ENCODE measurements at regions not wholly inside any gene's neighbourhood (a gene's known extent, or its start where the extent isn't known, plus 50 kb on each side); places are given as distances from the start of the nearest gene placed in this dataset.

GRCh38 chr4:30456716-30457115 is 263.5 kb upstream of the PCDH7 start:
- no peak overlapping the region for H2AFZ ChIP-seq (ENCODE audit: low read depth)
- H3K4me2 ChIP-seq = no peak overlapping the region
- TF ChIP-seq CTCF (conservative IDR thresholded peaks at IDR 0.05; ENCODE audit: low read depth, low read length) = no peak
- H3K27me3 ChIP-seq (ENCODE audit: insufficient read depth, low read depth) = no peaks in the 10 kb centered on the region
- H3K36me3 ChIP-seq (ENCODE audit: insufficient read depth) = no peaks in the 10 kb centered on the region
- no peak overlapping the region for H3K4me3 ChIP-seq (IDR thresholded peaks at IDR 0.05; ENCODE audit: insufficient read depth, low read depth, low read length)
- no peak overlapping the region for H3K9ac ChIP-seq
- H3K4me1 ChIP-seq (ENCODE audit: low read depth, poor library complexity, severe bottlenecking) = peaks cover 23% of the 10 kb centered on the region
- no peak overlapping the region for H3K27ac ChIP-seq
- no peaks in the 10 kb centered on the region for H3K79me2 ChIP-seq (ENCODE audit: insufficient read depth, low read depth)
- no peaks in the 10 kb centered on the region for H4K20me1 ChIP-seq (ENCODE audit: insufficient read depth)

- Histone ChIP-seq H3K4me2 (peak overlapping the region; percentile 42; the same call in 1 of the 2 replicates), H2AFZ (ENCODE audit: low read depth) (no peak overlapping the region; the same call in 1 of the 2 replicates), H4K20me1 (ENCODE audit: insufficient read depth) (no peaks in the 10 kb centered on the region), H3K4me3 (IDR thresholded peaks at IDR 0.05; ENCODE audit: insufficient read depth, low read depth, low read length) (no peak overlapping the region), H3K27ac (peak overlapping the region; percentile 48; the same call in 1 of the 2 replicates), H3K36me3 (ENCODE audit: insufficient read depth) (no peaks in the 10 kb centered on the region), H3K79me2 (ENCODE audit: insufficient read depth, low read depth) (no peaks in the 10 kb centered on the region), H3K4me1 (ENCODE audit: low read depth, poor library complexity, severe bottlenecking) (peaks cover 32% of the 10 kb centered on the region), H3K27me3 (ENCODE audit: insufficient read depth, low read depth) (no peaks in the 10 kb centered on the region), H3K9ac (no peak overlapping the region)
- no peak for TF ChIP-seq CTCF (conservative IDR thresholded peaks at IDR 0.05; ENCODE audit: low read depth, low read length)
These were observed 259.4 kb upstream of the PCDH7 start for GRCh38 chr4:30460818-30461217.

GRCh38 chr4:30461218-30461617 is 259.0 kb upstream of the PCDH7 start:
- Histone ChIP-seq H3K27me3 (ENCODE audit: insufficient read depth, low read depth) (no peaks in the 10 kb centered on the region), H3K36me3 (ENCODE audit: insufficient read depth) (no peaks in the 10 kb centered on the region), H3K27ac (peak overlapping the region; percentile 48; the same call in 1 of the 2 replicates), H4K20me1 (ENCODE audit: insufficient read depth) (no peaks in the 10 kb centered on the region), H3K4me2 (peak overlapping the region; percentile 42; the same call in 1 of the 2 replicates), H3K4me3 (IDR thresholded peaks at IDR 0.05; ENCODE audit: insufficient read depth, low read depth, low read length) (no peak overlapping the region), H3K4me1 (ENCODE audit: low read depth, poor library complexity, severe bottlenecking) (peaks cover 32% of the 10 kb centered on the region), H2AFZ (ENCODE audit: low read depth) (no peak overlapping the region; the same call in 1 of the 2 replicates), H3K79me2 (ENCODE audit: insufficient read depth, low read depth) (no peaks in the 10 kb centered on the region), H3K9ac (no peak overlapping the region)
- TF ChIP-seq CTCF (conservative IDR thresholded peaks at IDR 0.05; ENCODE audit: low read depth, low read length) = no peak

GRCh38 chr4:30462445-30463090 is 257.6 kb upstream of the PCDH7 start:
- Histone ChIP-seq H2AFZ (ENCODE audit: low read depth) (no peak overlapping the region), H3K27me3 (ENCODE audit: insufficient read depth, low read depth) (no peaks in the 10 kb centered on the region), H3K4me2 (no peak overlapping the region), H3K79me2 (ENCODE audit: insufficient read depth, low read depth) (no peaks in the 10 kb centered on the region), H3K4me1 (ENCODE audit: low read depth, poor library complexity, severe bottlenecking) (peaks cover 32% of the 10 kb centered on the region), H4K20me1 (ENCODE audit: insufficient read depth) (no peaks in the 10 kb centered on the region), H3K36me3 (ENCODE audit: insufficient read depth) (no peaks in the 10 kb centered on the region), H3K4me3 (IDR thresholded peaks at IDR 0.05; ENCODE audit: insufficient read depth, low read depth, low read length) (no peak overlapping the region), H3K9ac (no peak overlapping the region), H3K27ac (no peak overlapping the region)
- no peak for TF ChIP-seq CTCF (conservative IDR thresholded peaks at IDR 0.05; ENCODE audit: low read depth, low read length)

All from KMS-11 (cell line).